GM19452 (cell line): ENCODE measurements at regions not wholly inside any gene's neighbourhood (a gene's known extent, or its start where the extent isn't known, plus 50 kb on each side); places are given as distances from the start of the nearest gene placed in this dataset.
A peak's percentile ranks its signal among the peaks of the same experiment; 100 is the strongest.
"Not testable (repeated sequence)": the region's sequence is repeated elsewhere in the genome, so short reads cannot be mapped to it uniquely, and the experiment has no call there.

ENCODE experiments used
- ATAC-seq: cut with Tn5 transposase; IDR thresholded peaks from one replicate; pipeline ENCODE4 v1.9.1; 2021; ENCODE audit not compliant: unreplicated experiment

- no peak for ATAC-seq
Observed at GRCh38 chr6:86107985-86108384, 465.3 kb upstream of the SYNCRIP start.

GRCh38 chr6:86087954-86088353, 445.3 kb upstream of the SYNCRIP start:
- ATAC-seq = no peak

- no peak for ATAC-seq
Observed at GRCh38 chr6:86079938-86080337, 437.3 kb upstream of the SYNCRIP start.

- no peak for ATAC-seq
Observed at GRCh38 chr6:86070151-86070550, 427.5 kb upstream of the SYNCRIP start.

- not testable (repeated sequence) for ATAC-seq
Observed at GRCh38 chr6:86065002-86065401, 422.3 kb upstream of the SYNCRIP start.

- not testable (repeated sequence) for ATAC-seq
Observed at GRCh38 chr6:86057293-86057980, 414.8 kb upstream of the SYNCRIP start.

GRCh38 chr6:86045038-86045437, 402.4 kb upstream of the SYNCRIP start:
- ATAC-seq = no peak

GRCh38 chr6:86042214-86042613, 399.5 kb upstream of the SYNCRIP start:
- no peak for ATAC-seq

- ATAC-seq = no peak
Observed at GRCh38 chr6:86031713-86032112, 389.0 kb upstream of the SYNCRIP start.

- no peak for ATAC-seq
Observed at GRCh38 chr6:86030875-86031274, 388.2 kb upstream of the SYNCRIP start.

GRCh38 chr6:86028776-86029175, 386.1 kb upstream of the SYNCRIP start:
- ATAC-seq = no peak

- ATAC-seq = not testable (repeated sequence)
Observed at GRCh38 chr6:86026890-86027289, 384.2 kb upstream of the SYNCRIP start.

GRCh38 chr6:86017236-86017635, 374.6 kb upstream of the SYNCRIP start:
- peak; percentile 62 for ATAC-seq

- ATAC-seq = peak; percentile 4
Observed at GRCh38 chr6:86016567-86016966, 373.9 kb upstream of the SYNCRIP start.

- ATAC-seq = peak; percentile 29
Observed at GRCh38 chr6:86016077-86016476, 373.4 kb upstream of the SYNCRIP start.

- peak; percentile 62 for ATAC-seq
Observed at GRCh38 chr6:86012991-86013390, 370.3 kb upstream of the SYNCRIP start.

- no peak for ATAC-seq
Observed at GRCh38 chr6:86010915-86011786, 368.5 kb upstream of the SYNCRIP start.

GRCh38 chr6:85997206-85997605, 354.5 kb upstream of the SYNCRIP start:
- no peak for ATAC-seq

- ATAC-seq = no peak
Observed at GRCh38 chr6:85996034-85996375, 353.3 kb upstream of the SYNCRIP start.

- no peak for ATAC-seq
Observed at GRCh38 chr6:85995339-85996033, 352.8 kb upstream of the SYNCRIP start.

- no peak for ATAC-seq
Observed at GRCh38 chr6:85986681-85987080, 344.0 kb upstream of the SYNCRIP start.
